GM12878 (cell line): ENCODE measurements at regions not wholly inside any gene's neighbourhood (a gene's known extent, or its start where the extent isn't known, plus 50 kb on each side); places are given as distances from the start of the nearest gene placed in this dataset.

Source experiments
- BACH1 ChIP-seq: fragments of 450-650 bp; IDR thresholded peaks from 2 replicates; pipeline ENCODE4 v1.6.1; 2017; ENCODE audit warnings: mild to moderate bottlenecking, borderline replicate concordance
- CBX3 ChIP-seq: fragments of 200-600 bp; sonication (generic); IDR thresholded peaks from 2 replicates; pipeline ENCODE4 v1.6.1; 2016; ENCODE audit warnings: low read depth, borderline replicate concordance
- CBX5 ChIP-seq: sonication (generic); IDR thresholded peaks from 2 replicates; pipeline ENCODE4 v1.6.1; 2016; ENCODE audit warnings: low read depth, moderate library complexity, mild to moderate bottlenecking, inconsistent platforms
- EED ChIP-seq: sonication (generic); IDR thresholded peaks from 2 replicates; pipeline ENCODE4 v1.6.1; 2016; ENCODE audit warnings: antibody characterized with exemption, low read depth
- NFXL1 ChIP-seq: fragments of 450-650 bp; IDR thresholded peaks from 2 replicates; pipeline ENCODE4 v1.6.1; 2017; ENCODE audit warnings: antibody characterized with exemption, mild to moderate bottlenecking, borderline replicate concordance
- SPI1 ChIP-seq: IDR thresholded peaks from 2 replicates; pipeline ENCODE4 v1.6.1; 2011; ENCODE audit warnings: low read depth, mild to moderate bottlenecking, low read length, moderate library complexity, borderline replicate concordance; ENCODE audit not compliant: insufficient read depth
- SUZ12 ChIP-seq: fragments of 200-600 bp; sonication (generic); IDR thresholded peaks from one replicate; pipeline ENCODE4 v1.6.1; 2018; ENCODE audit warnings: antibody characterized with exemption, mild to moderate bottlenecking; ENCODE audit not compliant: unreplicated experiment
- TCF3 ChIP-seq: IDR thresholded peaks from 2 replicates; pipeline ENCODE4 v1.6.1; 2012; ENCODE audit warnings: low read depth, mild to moderate bottlenecking, low read length, borderline replicate concordance; ENCODE audit not compliant: insufficient read depth
- TCF7 ChIP-seq: IDR thresholded peaks from 2 replicates; pipeline ENCODE4 v1.6.1; 2014; ENCODE audit warnings: antibody characterized with exemption, borderline replicate concordance
- ZNF207 ChIP-seq: fragments of 450-650 bp; IDR thresholded peaks from 2 replicates; pipeline ENCODE4 v1.6.1; 2014; ENCODE audit warnings: antibody characterized with exemption, mild to moderate bottlenecking, borderline replicate concordance
- TF ChIP-seq, protein P1 (sequence below): fragments of 450-650 bp; IDR thresholded peaks from 2 replicates; pipeline ENCODE4 v1.6.1; 2016; ENCODE audit warnings: mild to moderate bottlenecking
- TF ChIP-seq, protein P2 (sequence below): IDR thresholded peaks from 2 replicates; pipeline ENCODE4 v1.6.1; 2011; ENCODE audit warnings: borderline replicate concordance, low read depth, mild to moderate bottlenecking, moderate library complexity, low read length; ENCODE audit not compliant: insufficient read depth, poor library complexity, severe bottlenecking
- TF ChIP-seq, protein P3 (sequence below): IDR thresholded peaks from 2 replicates; pipeline ENCODE4 v1.6.1; 2011; ENCODE audit warnings: low read depth, low read length, improper control_type of control experiment, borderline replicate concordance

DNA sequence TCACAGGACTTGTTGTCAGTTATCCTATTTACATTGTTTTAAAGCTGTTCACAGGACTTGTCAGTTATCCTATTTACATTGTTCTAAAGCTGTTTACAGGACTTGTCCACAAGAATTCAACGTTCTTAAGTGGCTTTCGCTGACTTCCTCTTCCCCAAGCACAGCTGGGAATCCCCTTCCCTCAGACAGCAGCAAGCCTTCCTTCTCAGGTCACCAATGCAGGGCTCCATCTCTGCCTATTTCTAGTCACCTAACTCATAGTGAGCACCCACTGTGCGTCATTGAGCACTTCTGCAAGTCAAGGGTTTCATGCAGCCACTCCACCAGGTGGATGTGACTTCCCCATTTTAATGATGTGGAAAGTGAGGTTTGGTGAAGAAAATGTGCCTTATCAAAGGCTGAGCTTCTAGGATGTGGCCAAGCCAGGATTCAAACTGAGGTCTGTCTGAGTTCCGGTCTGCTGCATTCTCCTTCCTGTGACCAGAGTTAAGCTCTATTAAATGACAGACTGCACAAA lies 109.8 kb upstream of the ZNF462 start (continued):
- TF ChIP-seq, protein P1, sequence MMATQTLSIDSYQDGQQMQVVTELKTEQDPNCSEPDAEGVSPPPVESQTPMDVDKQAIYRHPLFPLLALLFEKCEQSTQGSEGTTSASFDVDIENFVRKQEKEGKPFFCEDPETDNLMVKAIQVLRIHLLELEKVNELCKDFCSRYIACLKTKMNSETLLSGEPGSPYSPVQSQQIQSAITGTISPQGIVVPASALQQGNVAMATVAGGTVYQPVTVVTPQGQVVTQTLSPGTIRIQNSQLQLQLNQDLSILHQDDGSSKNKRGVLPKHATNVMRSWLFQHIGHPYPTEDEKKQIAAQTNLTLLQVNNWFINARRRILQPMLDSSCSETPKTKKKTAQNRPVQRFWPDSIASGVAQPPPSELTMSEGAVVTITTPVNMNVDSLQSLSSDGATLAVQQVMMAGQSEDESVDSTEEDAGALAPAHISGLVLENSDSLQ: peak; percentile 26; the same call in 1 of the 2 replicates
- TF ChIP-seq CBX5 (peak; percentile 82; the same call in 1 of the 2 replicates), SUZ12 (no peak), ZNF207 (no peak), CBX3 (no peak), TCF7 (peak; percentile 63; the same call in 1 of the 2 replicates), TCF3 (peak; percentile 90; the same call in 1 of the 2 replicates), EED (peak; percentile 93), SPI1 (peak; percentile 95), BACH1 (peak; percentile 65; the same call in 1 of the 2 replicates), NFXL1 (no peak)
- TF ChIP-seq, protein P2, sequence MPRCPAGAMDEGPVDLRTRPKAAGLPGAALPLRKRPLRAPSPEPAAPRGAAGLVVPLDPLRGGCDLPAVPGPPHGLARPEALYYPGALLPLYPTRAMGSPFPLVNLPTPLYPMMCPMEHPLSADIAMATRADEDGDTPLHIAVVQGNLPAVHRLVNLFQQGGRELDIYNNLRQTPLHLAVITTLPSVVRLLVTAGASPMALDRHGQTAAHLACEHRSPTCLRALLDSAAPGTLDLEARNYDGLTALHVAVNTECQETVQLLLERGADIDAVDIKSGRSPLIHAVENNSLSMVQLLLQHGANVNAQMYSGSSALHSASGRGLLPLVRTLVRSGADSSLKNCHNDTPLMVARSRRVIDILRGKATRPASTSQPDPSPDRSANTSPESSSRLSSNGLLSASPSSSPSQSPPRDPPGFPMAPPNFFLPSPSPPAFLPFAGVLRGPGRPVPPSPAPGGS: no peak
- TF ChIP-seq, protein P3, sequence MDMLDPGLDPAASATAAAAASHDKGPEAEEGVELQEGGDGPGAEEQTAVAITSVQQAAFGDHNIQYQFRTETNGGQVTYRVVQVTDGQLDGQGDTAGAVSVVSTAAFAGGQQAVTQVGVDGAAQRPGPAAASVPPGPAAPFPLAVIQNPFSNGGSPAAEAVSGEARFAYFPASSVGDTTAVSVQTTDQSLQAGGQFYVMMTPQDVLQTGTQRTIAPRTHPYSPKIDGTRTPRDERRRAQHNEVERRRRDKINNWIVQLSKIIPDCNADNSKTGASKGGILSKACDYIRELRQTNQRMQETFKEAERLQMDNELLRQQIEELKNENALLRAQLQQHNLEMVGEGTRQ: no peak
